Lung (tissue), 11 donors: ENCODE measurements at regions not wholly inside any gene's neighbourhood (a gene's known extent, or its start where the extent isn't known, plus 50 kb on each side); places are given as distances from the start of the nearest gene placed in this dataset.

Experiments
- ATAC-seq: fragments of 200-7000 bp; cut with Tn5 transposase; one replicate; pipeline ENCODE4 v1.9.1; 2020; ENCODE audit warnings: moderate number of reproducible peaks; ENCODE audit not compliant: insufficient read depth, low FRiP score
- DNase-seq, 3 donors: peaks; one replicate each; pipeline ENCODE4 v3.0.0-alpha.2; 2013 to 2017
- H3K27ac ChIP-seq, 2 donors: one replicate each; pipeline ENCODE4 v1.5.1; 2013; ENCODE audit warnings: mild to moderate bottlenecking in 2 of 2, moderate library complexity in 2 of 2, control low read depth in 1 of 2, inconsistent platforms in 1 of 2, low read depth in 1 of 2, low read length in 1 of 2
- H3K27me3 ChIP-seq, 3 donors: one replicate each; pipeline ENCODE4 v1.5.1; 2013; ENCODE audit warnings: low read length in 2 of 3; ENCODE audit not compliant: control insufficient read depth in 3 of 3, insufficient read depth in 3 of 3
- H3K36me3 ChIP-seq, 4 donors: one replicate each; pipeline ENCODE4 v1.5.1; 2013; ENCODE audit warnings: low read length in 4 of 4, mild to moderate bottlenecking in 1 of 4, moderate library complexity in 1 of 4; ENCODE audit not compliant: control insufficient read depth in 4 of 4, insufficient read depth in 4 of 4
- H3K4me1 ChIP-seq, 5 donors: one replicate each; pipeline ENCODE4 v1.5.1; 2013; ENCODE audit warnings: low read length in 5 of 5, mild to moderate bottlenecking in 2 of 5, moderate library complexity in 1 of 5; ENCODE audit not compliant: control insufficient read depth in 5 of 5, insufficient read depth in 5 of 5
- H3K4me3 ChIP-seq: one replicate; pipeline ENCODE4 v1.5.1; 2013; ENCODE audit warnings: mild to moderate bottlenecking, control low read depth, moderate library complexity
- H3K9ac ChIP-seq, 2 donors: one replicate each; pipeline ENCODE4 v1.5.1; 2013; ENCODE audit warnings: low read length in 2 of 2, control low read depth in 1 of 2; ENCODE audit not compliant: insufficient read depth in 1 of 2
- H3K9me3 ChIP-seq, 4 donors: one replicate each; pipeline ENCODE4 v1.5.1; 2013; ENCODE audit warnings: low read length in 3 of 4, mild to moderate bottlenecking in 1 of 4, moderate library complexity in 1 of 4; ENCODE audit not compliant: control insufficient read depth in 4 of 4, insufficient read depth in 3 of 4
- WGBS, 2 donors: extraction: QIAGEN DNeasy Blood & Tissue Kit; methylation state at CpG; one replicate each; pipeline ENCODE4 v1.1.7; 2013; 5-methylcytosine and 5-hydroxymethylcytosine counted together
- TF ChIP-seq, protein P1 (sequence below): IDR thresholded peaks from 2 replicates; pipeline ENCODE4 v1.5.1; 2012; ENCODE audit warnings: mild to moderate bottlenecking; ENCODE audit errors: control extremely low read depth, extremely low read depth
- donor health status: control.
- donor health status: control.
- donor health status: Bipolar disorder and iron deficiency.
- donor health status: healthy.
- donor health status: DM: yes; HTN: yes; CAD: no.

DNA sequence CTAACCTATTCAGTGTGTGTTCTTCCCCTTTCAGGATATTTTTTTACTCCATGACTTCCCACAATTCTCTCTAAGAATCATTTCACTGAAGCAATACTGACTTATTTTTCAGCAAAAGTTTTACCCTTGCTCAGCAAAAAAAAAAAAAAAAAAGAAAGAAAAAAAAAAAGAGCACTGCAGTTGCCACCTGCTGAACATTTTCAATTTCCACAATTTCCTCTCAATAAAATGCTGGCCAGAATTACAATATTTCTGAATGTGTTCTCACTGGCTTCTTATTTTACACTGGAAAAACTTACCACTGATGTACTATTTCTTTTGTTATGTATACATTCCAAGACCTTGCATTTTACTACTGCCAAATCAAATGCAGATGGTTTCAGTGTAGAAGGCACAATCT, 210.4 kb downstream of the PAPSS1 start:
- ATAC-seq (no peak), DNase-seq (no peak)
- TF ChIP-seq, protein P1, sequence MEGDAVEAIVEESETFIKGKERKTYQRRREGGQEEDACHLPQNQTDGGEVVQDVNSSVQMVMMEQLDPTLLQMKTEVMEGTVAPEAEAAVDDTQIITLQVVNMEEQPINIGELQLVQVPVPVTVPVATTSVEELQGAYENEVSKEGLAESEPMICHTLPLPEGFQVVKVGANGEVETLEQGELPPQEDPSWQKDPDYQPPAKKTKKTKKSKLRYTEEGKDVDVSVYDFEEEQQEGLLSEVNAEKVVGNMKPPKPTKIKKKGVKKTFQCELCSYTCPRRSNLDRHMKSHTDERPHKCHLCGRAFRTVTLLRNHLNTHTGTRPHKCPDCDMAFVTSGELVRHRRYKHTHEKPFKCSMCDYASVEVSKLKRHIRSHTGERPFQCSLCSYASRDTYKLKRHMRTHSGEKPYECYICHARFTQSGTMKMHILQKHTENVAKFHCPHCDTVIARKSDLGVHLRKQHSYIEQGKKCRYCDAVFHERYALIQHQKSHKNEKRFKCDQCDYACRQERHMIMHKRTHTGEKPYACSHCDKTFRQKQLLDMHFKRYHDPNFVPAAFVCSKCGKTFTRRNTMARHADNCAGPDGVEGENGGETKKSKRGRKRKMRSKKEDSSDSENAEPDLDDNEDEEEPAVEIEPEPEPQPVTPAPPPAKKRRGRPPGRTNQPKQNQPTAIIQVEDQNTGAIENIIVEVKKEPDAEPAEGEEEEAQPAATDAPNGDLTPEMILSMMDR, result no peak
- peaks cover 0 to under 1% (median 0%) of the 10 kb centered on the region in 4 donors for H3K9me3 ChIP-seq
- H3K36me3 ChIP-seq, result no peaks in the 10 kb centered on the region
- no peak overlapping the region for H3K4me3 ChIP-seq
- no peaks in the 10 kb centered on the region for H3K27me3 ChIP-seq
- H3K27ac ChIP-seq, result no peak overlapping the region
- H3K4me1 ChIP-seq, result no peaks in the 10 kb centered on the region
- no peak overlapping the region for H3K9ac ChIP-seq

- no peak for ATAC-seq
- no peaks in the 10 kb centered on the region for H3K27me3 ChIP-seq
- H3K36me3 ChIP-seq, result no peaks in the 10 kb centered on the region
- TF ChIP-seq, protein P1, result no peak
- H3K27ac ChIP-seq, result no peak overlapping the region
- peaks cover 0 to 11% (median 1%) of the 10 kb centered on the region in 4 donors for H3K9me3 ChIP-seq
- WGBS, 2 donors, result 83 to 86% methylated on average over 3 of the region's 3 CpGs
- no peak overlapping the region for H3K9ac ChIP-seq
- DNase-seq, result no peak
- H3K4me1 ChIP-seq, result no peaks in the 10 kb centered on the region
- no peak overlapping the region for H3K4me3 ChIP-seq
Observed at GRCh38 chr4:107500551-107500950, 219.5 kb downstream of the PAPSS1 start.

DNA sequence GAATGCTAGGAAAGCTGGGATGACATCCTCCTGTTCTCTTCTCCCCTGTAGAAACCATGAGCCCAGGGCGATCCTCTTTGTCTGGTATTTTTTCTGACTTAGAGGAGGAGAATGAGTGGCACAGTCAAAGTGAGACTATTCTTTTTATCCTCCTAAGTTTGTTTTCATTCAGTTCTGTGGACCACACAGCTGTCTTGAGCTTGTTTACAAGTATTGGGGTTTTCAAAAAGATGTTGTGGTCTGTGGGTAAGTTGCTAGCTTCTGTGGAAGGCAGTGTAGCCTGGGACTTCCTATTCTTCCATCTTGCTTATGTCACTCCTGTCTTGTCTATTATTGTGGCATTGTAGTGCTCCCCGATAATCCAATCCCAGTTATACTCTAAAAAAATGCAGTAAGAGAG, 223.0 kb downstream of the PAPSS1 start:
- Histone ChIP-seq H3K9ac (no peak overlapping the region), H3K27ac (no peak overlapping the region), H3K27me3 (no peaks in the 10 kb centered on the region), H3K36me3 (no peaks in the 10 kb centered on the region), H3K9me3 (peaks cover 0 to 7% (median 2%) of the 10 kb centered on the region in 4 donors), H3K4me1 (no peaks in the 10 kb centered on the region), H3K4me3 (no peak overlapping the region)
- WGBS, 2 donors, result 84 to 91% methylated on average over 2 of the region's 2 CpGs
- TF ChIP-seq, protein P1, result no peak
- no peak for DNase-seq
- no peak for ATAC-seq

DNA sequence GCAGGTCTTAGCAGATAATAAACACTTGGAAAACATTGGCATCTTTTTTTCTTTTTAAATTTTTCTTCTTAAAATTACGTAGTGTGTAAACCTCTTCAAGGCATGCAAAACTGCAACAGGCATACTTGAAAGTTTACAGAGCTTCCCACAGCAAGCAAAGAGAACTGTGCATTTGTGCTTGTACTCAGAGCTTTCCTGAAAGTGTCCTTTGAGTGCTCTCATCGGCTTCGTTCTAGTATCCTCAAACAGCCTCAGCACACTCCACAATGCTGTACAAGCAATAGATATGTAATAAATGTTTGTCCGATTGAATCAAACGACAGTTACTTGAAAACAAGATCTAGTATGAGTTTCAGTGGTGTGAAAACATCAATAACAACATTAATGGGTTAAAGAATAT, 227.5 kb downstream of the PAPSS1 start:
- H3K36me3 ChIP-seq, result no peaks in the 10 kb centered on the region
- DNase-seq, result peak in 1 of 3 donors; percentile 9
- TF ChIP-seq, protein P1, result no peak
- peaks cover 0 to 7% (median 2%) of the 10 kb centered on the region in 4 donors for H3K9me3 ChIP-seq
- no peak overlapping the region for H3K9ac ChIP-seq
- peak; percentile 55 for ATAC-seq
- H3K4me1 ChIP-seq, result no peaks in the 10 kb centered on the region
- WGBS, 2 donors, result 58 to 72% methylated on average over 5 of the region's 5 CpGs
- no peaks in the 10 kb centered on the region for H3K27me3 ChIP-seq
- H3K27ac ChIP-seq, result no peak overlapping the region
- no peak overlapping the region for H3K4me3 ChIP-seq
